Right lobe of liver (tissue), 4 donors: ENCODE measurements at regions not wholly inside any gene's neighbourhood (a gene's known extent, or its start where the extent isn't known, plus 50 kb on each side); places are given as distances from the start of the nearest gene placed in this dataset.

Experiments
- POLR2A ChIP-seq: fragments of 450-650 bp; IDR thresholded peaks from one replicate; pipeline ENCODE4 v1.6.1; 2017; ENCODE audit warnings: antibody characterized with exemption, mild to moderate bottlenecking
- TF ChIP-seq, protein P1 (sequence below), 4 donors: fragments of 200-600 bp in 3 of 4; fragments of 450-650 bp in 1 of 4; IDR thresholded peaks; one replicate each; pipeline versions ENCODE4 v1.5.1 to v1.8.0; 2016 to 2022; ENCODE audit warnings: antibody characterized with exemption in 4 of 4, mild to moderate bottlenecking in 2 of 4
- donor health status: DM: no; HTN: no; CAD: no.
- donor health status: DM: no; HTN: no; CAD: no.
- donor health status: DM: no; HTN: yes; CAD: no.

DNA sequence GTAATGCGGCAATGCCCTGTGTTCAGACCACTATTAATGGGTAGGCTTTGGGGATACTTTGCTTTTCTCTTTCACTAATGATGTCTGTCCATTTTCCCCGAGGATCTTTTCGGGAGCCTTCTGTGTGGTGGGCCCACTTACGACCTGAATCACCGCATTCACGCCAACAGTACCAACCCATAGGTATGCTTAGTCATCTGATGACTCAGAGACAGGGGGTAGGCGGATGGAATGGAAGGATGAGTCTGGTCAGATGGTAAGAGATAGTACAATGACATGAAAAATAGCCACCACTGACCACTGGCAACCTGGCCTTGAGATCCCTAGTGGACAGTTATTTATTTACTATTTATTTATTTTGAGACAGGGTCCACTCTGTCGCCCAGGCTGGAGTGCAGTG is 76.0 kb upstream of the DHRSX start:
- TF ChIP-seq, protein P1, sequence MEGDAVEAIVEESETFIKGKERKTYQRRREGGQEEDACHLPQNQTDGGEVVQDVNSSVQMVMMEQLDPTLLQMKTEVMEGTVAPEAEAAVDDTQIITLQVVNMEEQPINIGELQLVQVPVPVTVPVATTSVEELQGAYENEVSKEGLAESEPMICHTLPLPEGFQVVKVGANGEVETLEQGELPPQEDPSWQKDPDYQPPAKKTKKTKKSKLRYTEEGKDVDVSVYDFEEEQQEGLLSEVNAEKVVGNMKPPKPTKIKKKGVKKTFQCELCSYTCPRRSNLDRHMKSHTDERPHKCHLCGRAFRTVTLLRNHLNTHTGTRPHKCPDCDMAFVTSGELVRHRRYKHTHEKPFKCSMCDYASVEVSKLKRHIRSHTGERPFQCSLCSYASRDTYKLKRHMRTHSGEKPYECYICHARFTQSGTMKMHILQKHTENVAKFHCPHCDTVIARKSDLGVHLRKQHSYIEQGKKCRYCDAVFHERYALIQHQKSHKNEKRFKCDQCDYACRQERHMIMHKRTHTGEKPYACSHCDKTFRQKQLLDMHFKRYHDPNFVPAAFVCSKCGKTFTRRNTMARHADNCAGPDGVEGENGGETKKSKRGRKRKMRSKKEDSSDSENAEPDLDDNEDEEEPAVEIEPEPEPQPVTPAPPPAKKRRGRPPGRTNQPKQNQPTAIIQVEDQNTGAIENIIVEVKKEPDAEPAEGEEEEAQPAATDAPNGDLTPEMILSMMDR (IDR thresholded peaks at IDR 0.05) = no peak
- TF ChIP-seq POLR2A = no peak
